SKM-1 (cell line): ENCODE measurements at regions not wholly inside any gene's neighbourhood (a gene's known extent, or its start where the extent isn't known, plus 50 kb on each side); places are given as distances from the start of the nearest gene placed in this dataset.
"Not testable (repeated sequence)": the region's sequence is repeated elsewhere in the genome, so short reads cannot be mapped to it uniquely, and the experiment has no call there.

Experiments
- DNase-seq: peaks from one replicate; lab custom pipeline; 2025; ENCODE audit not compliant: unreplicated experiment; lab: John Stamatoyannopoulos, UW

DNA sequence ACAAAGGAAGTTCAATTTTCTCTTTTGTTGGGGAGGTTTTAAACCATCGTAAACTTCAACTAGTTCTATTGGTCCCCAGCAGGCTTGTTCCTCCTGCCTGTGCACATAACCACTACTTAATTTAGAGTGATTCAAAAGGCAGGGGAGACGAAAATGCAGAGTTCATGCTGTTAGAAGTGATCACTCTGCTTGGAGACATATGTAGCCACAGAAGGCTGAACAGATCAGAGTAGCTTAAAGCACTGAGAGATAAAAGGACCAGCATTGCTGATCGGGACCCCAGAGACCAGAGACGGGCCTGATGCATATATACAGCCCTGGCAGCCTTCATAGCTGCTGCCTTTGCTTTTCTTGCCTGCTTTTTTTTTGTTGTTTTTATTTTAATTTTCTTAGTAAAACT, 662.0 kb upstream of the CPEB2 start:
- DNase-seq: no peak

DNA sequence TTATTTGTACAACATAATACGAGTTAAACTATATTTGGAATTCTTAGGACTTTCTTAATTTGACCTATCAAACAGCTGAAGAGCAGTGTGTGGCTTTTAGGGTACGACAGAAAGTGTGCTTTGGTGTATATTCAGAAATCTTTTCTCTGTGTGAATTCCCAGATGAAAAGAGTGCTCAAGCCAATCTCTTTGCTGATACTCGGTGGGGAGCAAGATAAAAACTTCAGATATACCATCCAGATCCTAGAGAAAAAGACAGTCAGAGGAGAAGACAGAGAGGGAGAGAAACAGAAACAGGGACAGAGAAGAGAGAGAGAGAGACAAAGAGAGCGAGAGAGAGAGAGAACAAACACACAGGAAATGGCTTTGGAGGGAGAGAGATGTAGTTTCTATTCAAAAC, 658.3 kb upstream of the CPEB2 start:
- DNase-seq: no peak

DNA sequence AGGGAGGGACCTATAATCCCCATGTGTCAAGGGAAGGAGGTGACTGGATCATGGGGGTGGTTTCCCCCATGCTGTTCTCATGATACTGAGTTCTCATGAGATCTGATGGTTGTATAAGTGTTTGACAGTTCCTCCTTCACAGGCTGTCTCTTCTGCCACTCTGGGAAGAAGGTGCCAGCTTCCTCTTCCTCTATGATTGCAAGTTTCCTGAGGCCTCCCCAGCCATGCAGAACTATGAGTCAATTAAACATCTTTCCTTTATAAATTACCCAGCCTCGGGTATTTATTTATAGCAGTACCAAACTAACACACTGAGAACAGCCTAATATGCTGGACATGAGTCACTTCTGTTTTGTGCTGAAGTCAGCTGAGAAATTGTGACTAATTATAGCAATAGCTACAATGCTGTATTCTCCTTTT, 656.9 kb upstream of the CPEB2 start:
- DNase-seq: no peak

DNA sequence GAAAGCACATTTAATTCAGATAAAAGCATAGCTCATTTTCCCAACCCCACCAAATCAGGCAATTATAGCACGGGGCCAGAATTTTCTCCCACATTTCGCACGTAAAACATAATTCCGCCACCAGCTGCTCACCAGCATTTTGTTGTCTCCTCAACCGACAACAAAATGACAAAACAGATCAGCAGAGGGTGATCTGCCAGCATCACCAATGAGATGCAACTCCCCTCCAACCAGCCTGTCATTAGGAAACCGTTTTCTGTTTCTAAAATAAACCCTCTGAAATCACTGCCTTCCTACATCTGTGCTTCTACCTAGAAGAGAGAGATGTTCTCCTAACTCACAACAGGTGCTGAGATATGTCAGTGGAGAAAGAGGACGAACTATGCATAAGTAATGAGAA, 654.8 kb upstream of the CPEB2 start:
- no peak for DNase-seq

DNA sequence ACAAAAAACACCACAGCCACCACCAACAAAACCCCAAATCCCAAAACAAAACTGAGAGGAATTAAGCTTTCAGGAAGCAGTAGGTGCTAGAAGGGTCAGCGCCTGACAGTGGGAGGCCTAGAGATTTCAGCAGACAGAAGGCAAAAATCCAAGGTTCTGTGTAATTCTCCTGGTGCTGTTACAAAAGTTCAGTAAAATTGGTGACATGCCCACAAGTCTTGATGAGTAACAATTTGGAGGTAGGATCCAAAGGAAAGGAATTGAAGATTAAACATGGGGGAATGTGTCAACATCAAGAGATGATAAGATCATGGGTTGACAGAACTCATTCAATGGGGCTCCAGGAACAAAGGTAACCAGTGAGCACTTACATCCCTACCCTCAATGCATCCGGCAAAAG, 653.8 kb upstream of the CPEB2 start:
- no peak for DNase-seq

DNA sequence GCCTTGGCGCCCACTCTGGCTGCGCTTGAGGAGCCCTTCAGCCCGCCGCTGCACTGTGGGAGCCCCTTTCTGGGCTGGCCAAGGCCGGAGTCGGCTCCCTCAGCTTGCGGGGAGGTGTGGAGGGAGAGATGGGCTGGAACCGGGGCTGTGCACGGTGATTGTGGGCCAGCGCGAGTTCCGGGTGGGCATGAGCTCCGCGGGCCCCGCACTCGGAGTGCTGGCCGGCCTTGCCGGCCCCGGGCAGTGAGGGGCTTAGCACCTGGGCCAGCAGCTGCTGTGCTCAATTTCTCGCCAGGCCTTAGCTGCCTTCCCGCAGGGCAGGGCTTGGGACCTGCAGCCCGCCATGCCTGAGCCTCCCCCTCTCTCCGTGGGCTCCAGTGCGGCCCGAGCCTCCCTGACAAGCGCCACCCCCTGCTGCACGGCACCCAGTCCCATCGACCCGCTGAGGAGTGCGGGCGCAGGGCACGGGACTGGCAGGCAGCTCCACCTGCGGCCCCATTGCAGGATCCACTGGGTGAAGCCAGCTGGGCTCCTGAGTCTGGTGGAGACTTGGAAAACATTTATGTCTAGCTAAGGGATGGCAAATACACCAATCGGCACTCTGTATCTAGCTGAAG, 643.6 kb upstream of the CPEB2 start:
- DNase-seq: not testable (repeated sequence)

DNA sequence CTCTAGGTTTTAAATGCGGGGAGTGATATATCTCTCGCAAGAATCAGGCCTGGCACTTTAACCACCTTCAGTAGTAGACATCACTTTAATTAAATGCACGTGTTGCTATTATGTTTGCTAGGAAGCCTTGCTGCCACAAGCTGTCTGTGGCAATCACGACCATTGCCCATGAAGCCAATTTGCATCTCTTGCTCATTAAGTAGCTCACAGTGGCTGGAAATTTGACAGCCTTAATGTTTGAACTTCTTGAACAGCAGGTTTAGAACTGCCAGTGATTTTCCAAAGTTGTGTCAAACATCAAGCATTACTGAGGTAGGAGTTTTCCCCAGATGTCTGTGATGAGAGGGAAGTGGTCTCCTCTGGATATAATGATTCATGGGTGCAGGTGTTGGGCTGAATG, 642.3 kb upstream of the CPEB2 start:
- DNase-seq: no peak

DNA sequence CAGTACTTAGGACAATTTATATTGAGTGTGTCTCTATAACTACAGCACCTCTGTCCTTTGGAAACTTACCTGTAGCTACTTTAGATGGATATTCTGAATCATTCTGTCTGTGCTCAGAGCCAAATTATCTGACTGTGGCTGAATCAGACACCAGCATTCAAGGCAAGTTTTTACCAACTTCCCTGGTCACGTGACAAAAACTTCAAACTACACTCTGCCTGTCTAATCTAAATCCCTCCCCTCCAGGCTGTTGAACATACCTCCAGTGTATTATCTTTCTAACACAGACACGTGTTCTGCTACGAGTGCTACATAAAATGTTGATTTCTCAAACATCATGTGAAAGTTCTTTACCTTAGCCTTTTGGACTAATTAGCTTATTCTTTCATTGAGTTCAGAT, 641.2 kb upstream of the CPEB2 start:
- no peak for DNase-seq

DNA sequence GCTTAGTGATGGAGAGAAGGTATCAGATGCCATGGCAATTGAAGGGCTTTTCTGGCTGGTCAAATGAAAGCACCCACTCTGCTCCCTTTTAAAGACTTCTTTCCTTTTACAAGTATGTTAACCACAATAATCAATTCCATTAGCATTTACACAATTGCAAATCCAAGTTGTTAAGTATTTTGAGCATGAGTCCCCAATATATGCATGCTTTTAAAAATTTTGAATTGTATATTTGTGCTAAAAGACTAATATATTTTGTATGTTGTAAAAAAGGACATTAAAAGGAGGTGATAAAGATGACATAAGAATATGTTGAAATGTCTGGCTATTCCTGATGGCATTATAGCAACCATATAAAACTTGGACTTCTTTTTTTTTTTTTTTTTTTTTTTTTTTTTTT, 639.9 kb upstream of the CPEB2 start:
- no peak for DNase-seq

DNA sequence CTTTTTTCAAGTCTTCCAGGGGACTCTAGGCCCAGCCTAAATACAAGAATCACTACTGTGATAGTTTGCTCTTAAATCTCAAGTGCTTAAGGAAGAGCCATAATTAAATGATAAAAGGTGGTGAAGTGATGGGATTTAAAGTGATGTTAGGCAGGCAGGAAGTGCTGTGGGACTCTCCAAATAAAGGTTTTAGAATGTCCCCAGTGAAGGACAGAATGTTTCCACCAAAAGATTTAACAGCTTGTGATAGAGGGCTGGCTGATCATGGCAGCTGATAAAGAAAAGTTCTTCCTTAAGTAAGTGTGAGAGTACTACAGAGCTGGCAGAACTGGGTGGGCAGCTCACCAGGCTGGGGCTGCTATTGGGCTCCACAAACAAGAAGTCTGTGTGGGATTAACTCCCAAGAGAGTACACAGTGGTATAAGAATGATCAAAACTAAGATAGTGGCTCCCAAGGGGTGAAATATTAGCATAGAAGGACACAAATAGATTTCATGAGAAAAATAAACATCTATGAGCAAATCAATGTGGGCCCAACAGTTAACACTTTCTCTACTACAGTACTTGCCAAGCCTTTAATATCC, 637.2 kb upstream of the CPEB2 start:
- DNase-seq: no peak

DNA sequence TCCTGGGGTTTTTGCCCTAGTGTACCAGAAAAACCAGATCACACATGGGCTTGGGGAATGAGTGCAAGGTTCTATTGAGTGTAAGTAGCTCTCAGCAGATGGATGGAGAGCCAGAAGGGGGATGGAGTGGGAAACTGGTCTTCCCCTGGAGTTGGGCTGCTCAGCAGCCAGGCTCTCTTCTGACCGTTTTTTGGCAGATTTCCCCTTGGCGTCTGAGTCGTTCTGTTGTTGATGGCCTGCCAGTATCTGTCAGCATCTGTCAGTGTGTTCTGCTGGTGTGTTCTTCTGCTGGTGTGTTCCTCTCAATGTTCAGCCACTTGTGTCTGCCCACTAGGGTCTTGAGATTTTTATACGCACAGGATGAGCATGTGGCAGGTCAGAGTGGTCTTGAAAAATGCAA, 633.9 kb upstream of the CPEB2 start:
- DNase-seq: no peak

DNA sequence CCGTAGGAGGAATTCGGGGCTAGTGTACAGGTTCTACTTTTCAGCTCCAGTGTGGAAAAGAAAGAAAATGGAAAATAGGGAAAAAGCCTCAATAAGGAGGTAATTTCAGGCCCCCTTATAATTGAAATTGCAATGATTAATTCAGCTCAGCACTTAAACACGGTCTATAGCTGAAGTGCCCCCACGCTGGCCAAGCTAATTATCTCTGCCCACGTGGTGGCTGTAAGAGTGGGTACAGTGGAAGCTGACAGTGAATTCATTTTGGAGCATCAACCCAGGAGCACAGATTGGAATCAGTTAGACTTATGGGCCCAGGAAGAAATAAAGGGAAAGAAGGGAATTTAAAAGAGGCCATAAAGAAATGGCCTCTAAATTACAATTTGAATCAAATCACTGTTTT, 631.1 kb upstream of the CPEB2 start:
- no peak for DNase-seq

DNA sequence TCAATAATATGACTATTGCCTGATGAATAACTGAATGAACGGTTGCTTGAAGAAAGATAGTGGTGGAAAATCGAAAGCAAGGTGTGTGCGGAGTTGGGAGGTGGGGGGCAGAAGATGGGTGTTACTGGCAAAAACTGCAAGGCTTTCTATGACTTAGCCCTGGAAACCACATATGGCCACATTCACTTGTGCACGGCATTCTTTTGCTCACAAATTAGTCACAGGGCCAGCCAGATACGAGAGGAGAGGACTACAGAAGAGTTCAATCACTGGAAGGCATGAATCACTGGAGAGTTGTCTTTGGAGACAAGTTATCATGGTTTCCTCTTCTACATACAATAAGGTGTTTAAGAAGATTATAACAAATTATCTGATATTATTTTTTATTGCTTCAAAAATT, 626.5 kb upstream of the CPEB2 start:
- no peak for DNase-seq

DNA sequence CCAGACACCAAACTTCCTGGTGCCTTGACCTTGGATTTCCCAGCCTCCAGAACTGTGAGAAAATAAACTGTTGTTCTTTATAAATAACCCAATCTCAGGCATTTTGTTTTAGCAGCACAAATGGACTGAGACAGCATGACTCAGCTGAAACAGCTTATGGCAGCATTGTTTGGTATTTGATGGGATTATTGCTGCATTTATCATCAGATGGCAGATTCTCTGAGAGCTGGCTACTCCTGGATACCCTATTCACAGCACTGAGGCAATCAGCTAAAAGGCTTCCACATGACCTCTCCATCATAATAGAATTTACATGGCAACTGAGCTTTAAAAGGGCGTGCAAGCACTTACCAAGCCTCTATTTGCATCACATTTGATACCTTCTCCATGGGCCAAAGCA, 623.1 kb upstream of the CPEB2 start:
- DNase-seq: no peak

DNA sequence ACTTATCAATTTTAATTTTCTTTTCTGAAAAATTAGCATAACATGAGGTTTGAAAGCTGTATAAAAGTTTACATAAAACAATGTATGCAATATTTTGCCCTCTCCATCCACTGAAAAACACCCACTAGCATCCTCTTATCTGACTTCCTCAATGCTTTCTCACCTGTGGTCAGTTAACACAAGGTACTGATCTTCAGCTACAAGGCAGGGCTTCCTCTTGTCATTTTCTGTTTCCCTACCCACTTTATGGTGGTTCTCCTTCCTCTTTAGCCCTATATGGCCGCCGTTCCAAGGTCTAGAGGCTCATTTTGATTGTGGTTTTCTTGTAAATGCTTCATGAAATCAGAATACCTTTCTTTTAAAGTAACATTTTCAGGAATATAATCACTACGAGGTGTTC, 618.6 kb upstream of the CPEB2 start:
- DNase-seq: peak; percentile 5

DNA sequence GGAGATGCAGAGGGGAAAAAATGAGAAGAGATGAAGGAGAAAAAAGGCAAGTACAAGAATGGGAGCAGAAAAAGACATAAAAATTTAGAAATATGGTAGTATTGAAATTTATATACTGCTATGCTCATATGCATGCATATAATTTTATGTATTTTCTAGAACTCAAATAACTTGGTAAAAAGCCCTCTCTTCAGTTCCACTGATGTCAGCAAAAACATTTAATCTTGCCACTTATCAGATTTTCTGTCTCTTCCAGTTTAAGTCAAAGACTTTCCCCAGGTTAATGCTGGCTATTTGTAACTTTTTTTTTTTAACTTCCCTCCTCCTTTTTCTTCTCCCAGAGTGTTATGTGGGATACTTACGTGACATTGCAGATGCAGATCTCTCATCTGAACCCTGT, 617.5 kb upstream of the CPEB2 start:
- no peak for DNase-seq

DNA sequence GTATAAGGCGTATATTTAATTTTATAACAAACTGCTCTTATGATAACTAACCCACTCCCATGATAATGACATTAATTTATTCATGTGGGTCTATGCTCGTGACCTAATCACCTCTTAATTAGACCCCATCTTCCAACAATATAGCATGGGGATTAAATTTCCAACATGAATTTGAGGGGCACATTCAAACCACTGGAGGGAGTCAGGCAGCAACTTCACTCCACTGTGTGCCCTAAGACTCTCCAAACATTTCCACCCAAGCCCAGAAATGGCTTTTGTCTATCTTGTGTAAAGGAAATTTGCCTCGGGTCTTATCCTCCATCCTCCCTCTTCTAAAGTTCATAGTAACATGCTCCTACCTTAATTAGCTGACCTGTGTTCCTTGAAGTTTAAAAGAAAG, 616.1 kb upstream of the CPEB2 start:
- no peak for DNase-seq

DNA sequence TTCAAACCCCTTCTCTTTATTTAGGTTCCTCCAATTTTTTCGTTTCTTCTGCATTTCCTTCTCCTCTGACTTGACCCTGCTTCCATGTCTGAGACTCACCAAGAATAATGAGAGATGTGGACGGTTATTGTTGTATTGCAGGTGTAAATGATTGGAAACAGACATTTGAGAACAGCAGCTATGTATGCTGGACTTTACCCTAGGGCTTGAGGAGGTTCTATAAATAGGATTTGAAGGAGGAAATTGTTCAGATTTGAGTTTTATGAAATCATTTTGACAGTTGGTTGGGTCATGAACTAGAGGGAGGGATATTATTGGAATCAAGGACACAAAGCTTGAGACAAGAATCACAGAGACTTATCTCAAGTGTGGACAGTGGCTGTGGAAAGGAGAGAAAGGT, 614.6 kb upstream of the CPEB2 start:
- DNase-seq: no peak

DNA sequence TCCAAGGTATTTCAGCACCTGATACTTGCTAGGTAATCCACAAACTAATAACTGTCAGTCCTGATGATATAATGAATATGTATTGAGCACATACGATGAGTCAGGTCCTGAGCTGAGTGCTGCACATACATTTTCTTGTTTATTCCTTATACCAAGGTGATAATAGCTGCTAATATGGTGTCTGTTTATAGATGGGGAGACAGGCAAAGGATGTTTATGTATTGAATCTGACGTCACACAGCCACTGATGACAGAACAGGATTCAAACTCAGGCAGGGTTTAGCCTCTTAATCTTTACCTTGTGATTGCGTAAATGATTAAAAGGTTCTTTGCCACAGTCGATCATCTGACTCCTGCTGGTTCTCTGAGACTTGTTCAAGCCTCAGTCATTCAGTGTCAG, 609.9 kb upstream of the CPEB2 start:
- no peak for DNase-seq

DNA sequence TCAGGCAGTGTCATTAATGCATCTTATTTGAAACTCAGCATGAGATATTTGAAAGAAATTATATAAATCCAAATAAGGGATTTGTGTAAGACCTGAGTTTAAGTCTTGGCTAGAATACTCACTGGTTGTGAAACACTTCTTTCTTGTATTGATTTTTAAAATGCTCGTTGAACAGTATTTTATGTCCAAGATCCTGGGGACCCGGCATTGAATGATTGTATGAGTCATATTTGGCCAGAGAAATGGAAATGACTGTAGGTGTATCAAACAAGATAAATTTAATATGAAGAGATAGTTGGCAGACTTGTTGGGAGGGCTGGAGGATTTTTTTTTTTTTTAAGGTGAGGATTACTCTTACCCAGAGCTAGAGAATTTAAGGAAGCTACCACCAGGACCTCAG, 606.1 kb upstream of the CPEB2 start:
- no peak for DNase-seq

DNA sequence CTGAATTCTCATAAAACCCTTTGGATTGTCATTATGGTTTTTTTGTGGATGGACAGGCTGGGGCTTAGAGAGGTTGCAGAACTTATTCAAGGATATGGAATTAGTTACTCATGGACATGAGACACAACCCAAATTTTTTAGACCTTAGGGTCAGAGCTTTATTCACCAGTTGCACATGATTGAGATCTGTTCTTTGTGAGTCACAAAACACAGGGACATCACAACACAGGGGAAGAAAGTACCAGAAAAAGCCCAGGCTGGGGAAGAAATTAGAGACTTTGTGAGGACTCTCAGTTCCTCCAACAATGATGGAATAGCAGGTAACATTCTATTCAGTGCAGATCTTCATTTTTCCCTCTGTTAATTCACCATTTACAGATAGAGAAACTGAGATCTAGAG, 602.4 kb upstream of the CPEB2 start:
- DNase-seq: no peak

DNA sequence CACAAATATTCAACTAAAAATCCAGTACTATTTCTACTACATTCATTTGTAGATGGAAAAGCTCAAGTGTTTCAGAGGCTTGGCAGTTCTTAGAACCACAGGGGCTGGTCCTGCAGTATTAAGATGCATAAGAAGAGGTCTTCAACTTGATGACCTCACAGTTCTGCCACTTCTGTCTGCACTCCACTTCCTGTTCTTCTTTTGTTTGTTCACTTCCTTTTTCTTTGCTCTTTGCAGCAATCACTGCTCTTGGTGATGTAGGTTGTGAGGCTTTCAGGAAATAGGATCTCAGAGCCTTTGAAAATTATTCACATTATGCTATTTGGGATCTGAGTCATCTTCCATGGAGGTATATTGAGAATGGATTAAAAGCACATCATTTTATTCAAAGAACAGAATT, 602.0 kb upstream of the CPEB2 start:
- DNase-seq: peak; percentile 46

DNA sequence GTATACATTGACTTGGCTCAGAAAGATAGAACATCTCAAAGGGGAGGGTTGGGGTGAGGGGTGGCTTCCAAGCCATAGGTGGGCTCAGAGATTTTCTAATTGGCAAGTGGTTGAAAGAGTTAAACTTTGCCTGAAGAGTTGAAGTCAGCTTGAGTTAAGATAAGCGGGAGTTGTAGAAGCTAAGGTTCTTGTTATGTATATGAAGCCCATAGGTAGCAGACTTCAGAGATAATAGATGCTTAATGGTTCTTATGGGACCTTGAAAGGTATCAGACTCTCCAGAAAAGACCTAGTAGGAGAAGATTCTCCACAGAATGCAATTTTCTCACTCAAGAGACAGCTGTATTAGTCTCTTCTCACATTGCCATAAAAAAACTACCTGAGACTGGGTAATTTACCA, 599.1 kb upstream of the CPEB2 start:
- no peak for DNase-seq
